K562 (cell line): ENCODE measurements at regions not wholly inside any gene's neighbourhood (a gene's known extent, or its start where the extent isn't known, plus 50 kb on each side); places are given as distances from the start of the nearest gene placed in this dataset.

Experiments
- ATAC-seq: fragments of 200-7000 bp; cut with Tn5 transposase; 3 replicates; pipeline ENCODE4 v1.9.1; 2020; ENCODE audit warnings: moderate library complexity
- BruUV-seq: library from RNA; stranded (reverse); fragments of 400-500 nt; replicated peaks from 2 replicates; lab custom pipeline; 2021; lab: Mats Ljungman, UMichigan
- CTCF ChIA-PET: fragments of 300-600 bp; formaldehyde crosslinking; extraction: SDS; loops from one replicate; lab custom pipeline; 2021; ENCODE audit warnings: low intra/inter-chr PET ratio; lab: Yijun Ruan, JAX
- POLR2A ChIA-PET: fragments of 300-600, 350-650 bp; sonication (Branson Sonifier 250); formaldehyde crosslinking; extraction: SDS; loops from one replicate; lab custom pipeline; 2021; ENCODE audit warnings: antibody characterized with exemption, inconsistent platforms; lab: Yijun Ruan, JAX
- DNase-seq, 4 experiments: peaks; one replicate each; pipeline versions ENCODE4 v3.0.0 to v3.0.0-alpha.2; 2011 to 2018; ENCODE audit warnings: low spot score in 3 of 4, mixed read lengths in 3 of 4; ENCODE audit errors: extremely low read depth in 1 of 4
- FAIRE-seq: peaks from 2 replicates; lab custom pipeline; 2011; peaks lifted over from hg19 to GRCh38; lab: Jason Lieb, UNC
- H2AFZ ChIP-seq: 2 replicates; pipeline ENCODE4 v1.6.0; 2011; ENCODE audit warnings: low read depth, low read length, control low read depth, inconsistent platforms
- H3K27ac ChIP-seq: fragments of 200-600 bp; 3 replicates; pipeline ENCODE4 v1.8.0; 2011; ENCODE audit warnings: low read depth, mild to moderate bottlenecking, control low read depth, inconsistent platforms, low read length, moderate library complexity, mixed read lengths; ENCODE audit errors: extremely low read depth
- H3K27me3 ChIP-seq, 2 experiments: fragments of 300-600 bp in 1 of 2; 2 replicates in 1 of 2; 3 replicates in 1 of 2; pipeline versions ENCODE4 v1.6.0 to v1.8.0; 2011; ENCODE audit warnings: inconsistent platforms in 2 of 2, low read length in 2 of 2, mild to moderate bottlenecking in 1 of 2, mixed read lengths in 1 of 2, moderate library complexity in 1 of 2; ENCODE audit not compliant: control insufficient read depth in 2 of 2, insufficient read depth in 2 of 2
- H3K36me3 ChIP-seq: fragments of 300-600 bp; 3 replicates; pipeline ENCODE4 v1.8.0; 2011; ENCODE audit warnings: mild to moderate bottlenecking, low read length, inconsistent platforms; ENCODE audit not compliant: control insufficient read depth, insufficient read depth
- H3K4me1 ChIP-seq, 2 experiments: fragments of 200-600 bp in 1 of 2; replicated peaks in 1 of 2; 2 replicates in 1 of 2; 3 replicates in 1 of 2; pipeline versions ENCODE4 v1.5.1 to v1.8.0; 2011; ENCODE audit warnings: inconsistent platforms in 2 of 2, low read length in 2 of 2, mild to moderate bottlenecking in 1 of 2, mixed read lengths in 1 of 2, moderate library complexity in 1 of 2; ENCODE audit not compliant: control insufficient read depth in 2 of 2, insufficient read depth in 2 of 2
- H3K4me2 ChIP-seq: 2 replicates; pipeline ENCODE4 v1.6.1; 2011; ENCODE audit warnings: low read length, control low read depth, inconsistent platforms, mixed read lengths; ENCODE audit not compliant: insufficient read depth
- H3K4me3 ChIP-seq: fragments of 200-600 bp; sonication (generic), shearing (Covaris generic); 2 replicates; pipeline ENCODE4 v1.5.1; 2016; ENCODE audit warnings: control low read depth, inconsistent platforms
- H3K79me2 ChIP-seq: fragments of 200-600 bp; 3 replicates; pipeline ENCODE4 v1.8.0; 2011; ENCODE audit warnings: low read length, inconsistent platforms; ENCODE audit not compliant: control insufficient read depth, insufficient read depth
- H3K9ac ChIP-seq, 2 experiments: 2 replicates each; pipeline versions ENCODE4 v1.6.0 to v1.6.1; 2011; ENCODE audit warnings: low read depth in 2 of 2, low read length in 2 of 2, control low read depth in 1 of 2, inconsistent platforms in 1 of 2, mild to moderate bottlenecking in 1 of 2, mixed read lengths in 1 of 2; ENCODE audit not compliant: insufficient read depth in 1 of 2
- H3K9me1 ChIP-seq: one replicate; pipeline ENCODE4 v1.6.0; 2011; ENCODE audit warnings: inconsistent platforms, mild to moderate bottlenecking, low read length, moderate library complexity; ENCODE audit not compliant: control insufficient read depth, insufficient read depth
- H3K9me3 ChIP-seq: replicated peaks from 2 replicates; pipeline ENCODE4 v1.5.1; 2011; ENCODE audit warnings: low read depth, low read length, inconsistent platforms; ENCODE audit not compliant: control insufficient read depth, insufficient read depth
- H4K20me1 ChIP-seq: replicated peaks from 2 replicates; pipeline ENCODE4 v1.6.1; 2011; ENCODE audit warnings: low read length, inconsistent platforms, mixed read lengths; ENCODE audit not compliant: control insufficient read depth, insufficient read depth
- CBX5 ChIP-seq: IDR thresholded peaks from 2 replicates; pipeline ENCODE4 v1.6.1; 2014; ENCODE audit warnings: low read depth, borderline replicate concordance
- ESRRB ChIP-seq: fragments of 250-450 bp; sonication (Bioruptor Pico); IDR thresholded peaks from 2 replicates; pipeline ENCODE4 v1.5.0; 2020; ENCODE audit warnings: mild to moderate bottlenecking, moderate library complexity, borderline replicate concordance
- HCFC1 ChIP-seq: IDR thresholded peaks from 2 replicates; pipeline ENCODE4 v1.6.1; 2012; ENCODE audit warnings: low read depth, low read length, improper control_type of control experiment
- KLF10 ChIP-seq: fragments of 250-450 bp; sonication (Bioruptor Pico); IDR thresholded peaks from 2 replicates; pipeline ENCODE4 v1.6.1; 2021; ENCODE audit warnings: matching md5 sums
- POLR3G ChIP-seq: IDR thresholded peaks from 2 replicates; pipeline ENCODE4 v1.6.1; 2011; ENCODE audit not compliant: insufficient read length, insufficient replicate concordance; ENCODE audit errors: extremely low read depth
- RB1 ChIP-seq: fragments of 450-650 bp; IDR thresholded peaks from 2 replicates; pipeline ENCODE4 v1.6.1; 2017; ENCODE audit warnings: low read depth, mild to moderate bottlenecking
- ZNF239 ChIP-seq: fragments of 250-450 bp; sonication (Bioruptor Pico); IDR thresholded peaks from 2 replicates; pipeline ENCODE4 v1.4.0; 2020; ENCODE audit warnings: mild to moderate bottlenecking
- ZNF507 ChIP-seq: conservative IDR thresholded peaks from 2 replicates; pipeline ENCODE4 v1.6.1; 2017; ENCODE audit warnings: missing genetic modification characterization, missing compliant biosample characterization
- ZNF766 ChIP-seq: fragments of 200-800 bp; sonication (Bioruptor generic); conservative IDR thresholded peaks from 2 replicates; pipeline ENCODE4 v1.6.1; 2016; ENCODE audit warnings: missing genetic modification characterization, missing compliant biosample characterization
- WGBS: fragments of 100-300 bp; shearing (Covaris generic); methylation state at CpG from one replicate; pipeline ENCODE4 v1.1.6; 2016; ENCODE audit warnings: low coverage, mixed read lengths; ENCODE audit not compliant: insufficient coverage; ENCODE audit errors: missing lambda C conversion rate; 5-methylcytosine and 5-hydroxymethylcytosine counted together
- in situ Hi-C: fragments of 300-500 bp; cut with MboI; formaldehyde crosslinking; loops from 4 replicates; pipeline ENCODE4 v1.15.0; 2018; ENCODE audit warnings: inconsistent platforms, mixed read lengths
- intact Hi-C: fragments of 100-400 bp; cut with micrococcal nuclease; formaldehyde crosslinking; loops from 2 replicates; pipeline ENCODE4 v1.14.2; 2022

DNA sequence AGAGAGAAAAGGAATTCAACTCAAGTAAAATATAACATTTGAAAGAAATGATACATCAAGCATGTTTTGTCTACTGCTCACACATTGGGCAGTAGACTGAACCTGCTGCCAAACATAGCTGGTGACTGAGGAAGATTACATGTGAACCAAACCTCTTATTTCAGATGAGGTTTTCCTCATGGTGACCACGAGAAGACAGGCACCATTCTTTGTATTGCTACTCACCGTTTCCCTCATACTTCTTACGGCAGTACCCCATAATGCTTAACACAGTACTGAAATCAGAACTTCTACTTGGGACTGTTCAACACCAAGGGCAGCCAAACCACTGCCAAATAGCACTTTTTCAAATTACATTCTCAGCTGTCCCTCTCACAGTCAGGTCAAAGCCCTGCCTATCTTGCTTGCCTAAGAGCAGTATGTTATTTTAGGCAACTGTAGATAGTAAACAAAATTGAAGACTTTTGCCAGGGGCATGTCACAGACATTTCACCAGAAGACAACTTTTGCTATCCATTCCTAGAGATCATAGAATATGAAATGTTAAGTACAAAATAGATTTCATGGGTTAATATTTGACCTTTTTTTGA is 167.1 kb upstream of the DOK6 start:
- no peak overlapping the region for H2AFZ ChIP-seq
- no peaks in the 10 kb centered on the region for H3K4me1 ChIP-seq
- POLR2A ChIA-PET = no interaction called here
- H3K9ac ChIP-seq = no peak overlapping the region
- CTCF ChIA-PET = no interaction called here
- H3K4me3 ChIP-seq = no peak overlapping the region
- no peak for TF ChIP-seq ESRRB (CRISPR knock-in tag)
- TF ChIP-seq ZNF239 (CRISPR knock-in tag) = no peak
- no peak for TF ChIP-seq RB1
- no peak for TF ChIP-seq ZNF507 (tag)
- TF ChIP-seq HCFC1 = no peak
- TF ChIP-seq CBX5 = no peak
- TF ChIP-seq KLF10 (CRISPR knock-in tag) = no peak
- no peak for TF ChIP-seq POLR3G
- no peak for TF ChIP-seq ZNF766 (CRISPR knock-in tag)
- no peaks in the 10 kb centered on the region for H3K9me3 ChIP-seq
- no peak overlapping the region for H3K4me2 ChIP-seq
- no peaks in the 10 kb centered on the region for H3K27me3 ChIP-seq
- no peaks in the 10 kb centered on the region for H3K79me2 ChIP-seq
- in situ Hi-C loops = no loop called here
- ATAC-seq (no peak), FAIRE-seq (no peak), DNase-seq (no peak)
- WGBS = 3% methylated on average over 3 of the region's 3 CpGs
- no peaks in the 10 kb centered on the region for H3K9me1 ChIP-seq
- no peaks in the 10 kb centered on the region for H4K20me1 ChIP-seq
- intact Hi-C loops = no loop called here
- H3K36me3 ChIP-seq = no peaks in the 10 kb centered on the region
- no TSS peak for BruUV-seq
- no peak overlapping the region for H3K27ac ChIP-seq
